Endothelial cell (in vitro differentiated cells): ENCODE measurements at regions not wholly inside any gene's neighbourhood (a gene's known extent, or its start where the extent isn't known, plus 50 kb on each side); places are given as distances from the start of the nearest gene placed in this dataset.

Experiments used
- DNase-seq: peaks from one replicate; pipeline ENCODE4 v3.0.0; 2021; ENCODE audit warnings: low spot score
- H3K27ac Mint-ChIP-seq: one replicate; pipeline ENCODE4 v1.8.0; 2021; ENCODE audit warnings: mixed read lengths, inconsistent platforms; ENCODE audit not compliant: unreplicated experiment
- H3K27me3 Mint-ChIP-seq: one replicate; pipeline ENCODE4 v1.8.0; 2021; ENCODE audit warnings: mild to moderate bottlenecking, moderate library complexity, mixed read lengths, inconsistent platforms; ENCODE audit not compliant: unreplicated experiment
- H3K36me3 Mint-ChIP-seq: one replicate; pipeline ENCODE4 v1.8.0; 2021; ENCODE audit warnings: mild to moderate bottlenecking, low read depth, mixed read lengths, inconsistent platforms; ENCODE audit not compliant: unreplicated experiment
- H3K4me1 Mint-ChIP-seq: one replicate; pipeline ENCODE4 v1.8.0; 2021; ENCODE audit warnings: mild to moderate bottlenecking, mixed read lengths, inconsistent platforms; ENCODE audit not compliant: unreplicated experiment
- H3K4me3 Mint-ChIP-seq: one replicate; pipeline ENCODE4 v1.8.0; 2021; ENCODE audit warnings: mild to moderate bottlenecking, mixed read lengths, inconsistent platforms; ENCODE audit not compliant: unreplicated experiment
- H3K9me3 Mint-ChIP-seq: one replicate; pipeline ENCODE4 v1.8.0; 2021; ENCODE audit warnings: mixed read lengths, inconsistent platforms; ENCODE audit not compliant: unreplicated experiment
- CTCF ChIP-seq: fragments of 200-600 bp; sonication (generic); IDR thresholded peaks from one replicate; pipeline ENCODE4 v1.5.0; 2021; ENCODE audit warnings: antibody characterized with exemption; ENCODE audit not compliant: unreplicated experiment

- H3K4me3 Mint-ChIP-seq, result no peak overlapping the region
- DNase-seq, result no peak
- H3K4me1 Mint-ChIP-seq, result peaks cover 12% of the 10 kb centered on the region
- no peak overlapping the region for H3K27ac Mint-ChIP-seq
- no peak for TF ChIP-seq CTCF
- peaks cover 3% of the 10 kb centered on the region for H3K27me3 Mint-ChIP-seq
- no peaks in the 10 kb centered on the region for H3K9me3 Mint-ChIP-seq
- no peaks in the 10 kb centered on the region for H3K36me3 Mint-ChIP-seq
These were observed 114.2 kb downstream of the SPCS3 start for GRCh38 chr4:176433983-176434382.

GRCh38 chr4:176435901-176436292 lies 116.1 kb downstream of the SPCS3 start:
- Mint-ChIP-seq H3K4me3 (no peak overlapping the region), H3K9me3 (no peaks in the 10 kb centered on the region), H3K27ac (no peak overlapping the region), H3K36me3 (no peaks in the 10 kb centered on the region), H3K27me3 (peaks cover 3% of the 10 kb centered on the region), H3K4me1 (peaks cover 23% of the 10 kb centered on the region)
- no peak for TF ChIP-seq CTCF
- DNase-seq, result no peak

GRCh38 chr4:176436293-176436973 lies 116.7 kb downstream of the SPCS3 start:
- Mint-ChIP-seq H3K36me3 (no peaks in the 10 kb centered on the region), H3K4me3 (no peak overlapping the region), H3K9me3 (no peaks in the 10 kb centered on the region), H3K27me3 (peaks cover 3% of the 10 kb centered on the region), H3K4me1 (peaks cover 23% of the 10 kb centered on the region), H3K27ac (no peak overlapping the region)
- no peak for DNase-seq
- no peak for TF ChIP-seq CTCF

GRCh38 chr4:176437756-176438155 lies 118.0 kb downstream of the SPCS3 start:
- Mint-ChIP-seq H3K27me3 (peaks cover 3% of the 10 kb centered on the region), H3K4me1 (peaks cover 18% of the 10 kb centered on the region), H3K36me3 (no peaks in the 10 kb centered on the region), H3K4me3 (no peak overlapping the region), H3K27ac (no peak overlapping the region), H3K9me3 (no peaks in the 10 kb centered on the region)
- DNase-seq, result no peak
- no peak for TF ChIP-seq CTCF

GRCh38 chr4:176438401-176438800 lies 118.6 kb downstream of the SPCS3 start:
- peaks cover 13% of the 10 kb centered on the region for H3K4me1 Mint-ChIP-seq
- H3K36me3 Mint-ChIP-seq, result no peaks in the 10 kb centered on the region
- H3K27ac Mint-ChIP-seq, result no peak overlapping the region
- peaks cover 3% of the 10 kb centered on the region for H3K27me3 Mint-ChIP-seq
- DNase-seq, result no peak
- TF ChIP-seq CTCF, result no peak
- H3K4me3 Mint-ChIP-seq, result no peak overlapping the region
- no peaks in the 10 kb centered on the region for H3K9me3 Mint-ChIP-seq
